ENCODE measurements at regions not wholly inside any gene's neighbourhood (a gene's known extent, or its start where the extent isn't known, plus 50 kb on each side); places are given as distances from the start of the nearest gene placed in this dataset.
A peak's percentile ranks its signal among the peaks of the same experiment; 100 is the strongest.

DNA sequence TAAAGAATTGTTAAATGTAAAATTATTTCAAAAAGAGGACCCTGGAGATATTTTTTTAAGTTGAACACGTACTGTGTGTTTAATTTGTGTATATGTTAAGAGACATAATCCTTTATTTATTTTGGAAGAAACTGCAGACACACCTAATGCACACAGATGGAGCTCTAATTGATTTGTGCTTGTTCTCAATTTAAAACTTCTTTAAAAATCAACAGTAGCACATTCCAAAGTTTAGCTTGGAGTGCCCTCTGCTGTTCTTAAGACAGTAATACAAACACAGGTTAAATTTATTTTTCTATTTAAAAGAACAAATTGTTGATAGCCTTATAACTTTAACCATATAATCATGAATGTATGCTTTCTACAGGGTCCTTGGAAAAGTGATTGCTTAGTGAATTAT lies 277.6 kb upstream of the ADAMTS16 start:
- DNase-seq = peak in 2 of 56 donors; percentile 1 to 15

- DNase-seq = no peak
Measured at GRCh38 chr5:4866131-4866659, 273.9 kb upstream of the ADAMTS16 start.

GRCh38 chr5:4866817-4867216 lies 273.3 kb upstream of the ADAMTS16 start:
- DNase-seq = no peak

DNA sequence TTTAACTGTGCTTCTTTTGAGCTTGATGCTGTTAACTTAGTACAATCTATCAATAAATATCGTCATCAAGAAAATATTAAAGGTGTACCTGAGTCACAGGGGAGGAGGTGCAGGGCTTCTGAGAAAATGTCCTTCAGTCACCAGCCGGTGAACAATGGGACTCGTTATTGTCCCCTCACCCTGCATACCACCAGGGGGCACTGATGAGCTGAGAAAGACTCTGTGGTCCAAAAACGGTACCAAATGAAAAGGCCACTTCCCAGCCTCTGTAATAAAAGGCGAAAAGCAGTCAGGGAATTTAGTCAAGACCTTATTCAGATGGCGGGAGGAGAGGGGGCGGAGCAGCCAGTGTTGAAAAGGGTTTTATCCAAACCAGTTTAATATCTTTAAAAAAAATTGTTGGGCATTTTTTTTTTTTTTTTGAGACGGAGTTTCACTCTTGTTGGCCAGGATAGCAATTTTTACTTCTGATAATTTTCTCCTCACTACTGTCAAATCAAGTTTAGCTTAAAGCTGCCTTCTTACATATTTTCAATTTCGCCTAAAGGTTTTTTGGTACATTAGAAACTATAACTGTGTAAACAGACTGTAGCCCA lies 271.9 kb upstream of the ADAMTS16 start:
- DNase-seq = peak in 34 of 56 donors; percentile 2 to 84 (median 30)

GRCh38 chr5:4873652-4874051 lies 266.5 kb upstream of the ADAMTS16 start:
- no peak for DNase-seq

DNA sequence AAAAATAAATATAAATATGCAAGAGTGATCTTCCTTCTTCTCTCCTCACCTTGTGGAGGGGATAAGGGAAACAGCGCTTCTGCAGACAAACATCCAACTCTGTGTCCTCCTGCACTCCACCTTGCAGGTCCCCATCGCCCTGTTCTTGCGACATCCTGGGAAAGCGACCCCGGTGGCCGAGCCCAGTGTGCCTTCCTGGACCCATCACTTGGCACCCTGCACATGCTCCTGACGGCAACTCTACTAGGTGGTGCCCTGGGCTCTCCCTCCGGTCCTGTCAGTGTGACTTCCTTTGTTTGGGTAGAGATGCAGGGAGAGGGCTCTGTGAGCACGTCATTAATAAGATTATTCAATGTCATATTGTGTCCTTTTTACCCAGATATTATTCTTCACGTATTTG lies 266.0 kb upstream of the ADAMTS16 start:
- DNase-seq = no peak

DNA sequence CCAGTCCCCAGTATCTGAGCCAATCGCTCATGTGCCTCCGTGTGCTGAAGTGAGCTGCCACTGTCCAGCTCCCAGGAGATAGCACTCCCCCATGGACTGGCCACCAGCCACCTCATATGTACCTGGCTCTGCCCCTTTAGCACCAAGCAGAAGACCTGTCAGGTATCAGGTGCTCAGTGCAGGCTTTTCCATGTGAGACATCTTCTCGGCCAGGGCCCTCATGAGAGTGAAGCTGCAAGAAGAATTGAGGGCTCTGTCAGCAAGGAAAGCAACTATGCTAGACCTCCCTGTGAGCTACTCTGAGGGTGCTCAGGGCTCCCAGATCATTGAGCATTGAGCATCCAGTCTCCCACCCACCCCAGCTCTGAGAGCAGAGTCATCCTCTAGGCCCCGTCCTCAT lies 264.2 kb upstream of the ADAMTS16 start:
- no peak for DNase-seq

GRCh38 chr5:4876804-4877203 lies 263.3 kb upstream of the ADAMTS16 start:
- DNase-seq = no peak

DNA sequence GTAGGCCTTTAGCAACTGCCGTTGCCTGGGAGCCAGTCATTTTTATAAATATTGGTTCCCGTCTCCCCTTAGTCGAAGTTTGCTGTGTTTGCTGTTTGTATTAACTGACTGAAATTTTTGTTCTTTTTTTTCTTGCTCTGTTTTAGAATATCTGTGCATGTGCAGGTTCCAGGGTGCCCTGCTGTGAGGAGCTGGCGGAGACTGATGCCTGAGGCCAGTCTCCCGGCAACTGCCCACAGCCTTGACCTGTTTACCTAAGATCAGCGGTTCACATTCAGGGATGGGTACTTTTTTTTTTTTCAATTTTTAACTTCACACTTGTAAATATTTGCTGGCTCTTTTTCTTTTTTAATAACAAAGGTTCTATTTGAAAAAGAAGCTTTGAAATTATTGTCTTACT lies 262.6 kb upstream of the ADAMTS16 start:
- DNase-seq = no peak

DNA sequence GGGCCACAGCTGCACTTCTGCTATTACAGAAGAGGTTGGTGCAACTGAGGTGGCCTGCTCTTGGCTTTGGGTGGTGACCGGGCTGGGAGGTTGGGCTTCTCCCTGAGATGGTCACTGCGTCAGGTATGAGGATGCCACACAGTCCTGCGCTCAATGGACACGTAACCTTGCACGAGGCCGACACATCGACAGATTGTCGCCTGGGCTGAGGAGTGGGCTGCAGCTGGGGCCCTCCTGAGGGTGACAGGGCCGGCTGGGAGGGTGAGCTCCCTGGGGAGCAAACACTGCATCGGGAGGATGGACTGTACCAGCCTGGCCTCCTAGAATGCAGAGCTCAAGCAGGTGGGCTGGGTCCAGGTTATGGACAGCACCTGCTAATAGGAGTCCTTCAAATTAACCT lies 261.1 kb upstream of the ADAMTS16 start:
- no peak for DNase-seq

DNA sequence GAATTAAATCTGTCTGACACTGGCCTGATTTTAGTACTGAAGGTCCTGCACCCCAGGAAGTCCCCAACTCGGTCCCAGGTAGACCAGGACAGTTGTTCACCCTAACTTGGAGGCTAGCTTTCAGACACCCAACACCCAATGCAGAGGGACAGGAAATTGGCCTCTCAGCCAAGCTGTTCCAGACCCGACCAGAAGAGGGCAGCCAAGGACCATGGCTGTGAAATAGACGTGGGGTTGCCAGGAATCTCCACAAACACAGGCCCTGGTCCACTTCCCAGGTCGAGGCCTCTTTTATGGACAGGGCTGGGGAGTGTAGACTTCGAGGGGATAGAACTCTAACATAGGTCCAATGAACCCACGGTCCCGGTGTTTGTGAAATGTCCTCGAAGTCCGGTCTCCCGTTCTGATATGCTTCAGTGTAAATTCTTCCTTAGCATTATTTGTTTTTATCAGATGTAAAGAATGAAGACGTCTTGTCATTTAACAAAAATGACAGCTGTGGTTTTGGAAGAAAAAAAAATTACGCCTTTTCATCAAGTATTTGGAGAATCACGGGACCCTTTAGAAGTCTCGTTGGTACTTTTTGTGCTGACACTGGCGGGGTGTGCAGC lies 260.3 kb upstream of the ADAMTS16 start:
- DNase-seq = peak in 54 of 56 donors; percentile 1 to 92 (median 60)

DNA sequence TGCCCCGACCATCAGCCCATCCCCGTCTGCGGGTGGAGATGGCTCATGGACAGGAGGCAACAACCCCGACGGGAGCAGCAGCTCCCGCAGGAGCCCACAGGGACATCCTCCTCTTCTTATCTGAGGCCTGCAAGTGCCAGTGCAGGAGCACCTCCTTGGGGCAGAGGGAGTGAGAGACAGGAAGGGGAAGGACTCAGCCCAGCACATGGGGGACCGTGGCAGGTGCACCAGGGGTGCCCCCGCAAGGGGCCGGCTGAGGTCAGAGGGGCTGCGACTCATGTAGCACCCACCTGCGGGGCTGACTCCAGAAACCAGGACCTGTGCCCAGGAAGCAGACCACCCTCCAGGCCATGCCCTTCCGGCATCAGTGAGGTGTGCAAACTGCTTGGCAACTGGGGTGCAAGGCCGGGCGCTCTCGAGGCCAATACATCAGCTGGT lies 259.8 kb upstream of the ADAMTS16 start:
- DNase-seq = no peak

GRCh38 chr5:4881366-4882002 lies 258.6 kb upstream of the ADAMTS16 start:
- DNase-seq = no peak

DNA sequence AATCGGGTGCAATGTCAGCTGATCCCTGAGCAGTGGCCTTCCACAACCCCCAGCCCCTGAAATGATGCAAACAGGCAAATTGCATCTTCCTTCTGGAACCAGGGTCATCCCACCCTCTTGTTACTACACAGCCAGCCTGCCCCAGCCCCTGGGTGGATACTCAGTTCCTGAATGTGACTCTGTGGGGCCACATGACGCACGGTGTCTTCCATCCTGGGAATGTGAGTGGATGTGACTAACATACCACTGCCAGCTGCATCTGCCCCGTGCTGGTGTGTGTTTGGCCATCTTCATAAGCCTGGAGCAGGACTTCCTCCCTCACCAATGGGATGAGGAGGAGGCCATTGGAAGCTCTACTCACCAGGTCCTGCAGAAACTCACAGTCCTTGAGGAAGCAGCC lies 257.9 kb upstream of the ADAMTS16 start:
- no peak for DNase-seq

DNA sequence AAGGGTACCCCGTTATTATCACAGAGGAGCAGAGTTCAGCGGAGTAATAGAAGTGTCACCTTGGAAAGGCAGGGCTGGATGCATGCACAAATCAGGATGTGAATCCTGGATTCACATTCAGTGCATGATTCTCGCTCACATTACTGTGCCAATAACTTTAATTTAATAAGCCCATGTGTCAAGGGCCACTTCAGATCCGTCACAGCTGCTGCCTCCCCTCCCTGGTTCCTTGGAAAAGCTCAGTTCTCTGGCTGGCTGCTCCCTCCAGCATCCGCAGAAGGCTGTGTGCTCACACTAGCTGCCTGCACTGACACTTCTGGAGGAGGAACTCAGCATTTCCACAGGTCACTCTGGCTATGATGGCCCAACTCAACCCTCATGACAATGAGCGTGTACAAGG lies 256.8 kb upstream of the ADAMTS16 start:
- DNase-seq = no peak

DNA sequence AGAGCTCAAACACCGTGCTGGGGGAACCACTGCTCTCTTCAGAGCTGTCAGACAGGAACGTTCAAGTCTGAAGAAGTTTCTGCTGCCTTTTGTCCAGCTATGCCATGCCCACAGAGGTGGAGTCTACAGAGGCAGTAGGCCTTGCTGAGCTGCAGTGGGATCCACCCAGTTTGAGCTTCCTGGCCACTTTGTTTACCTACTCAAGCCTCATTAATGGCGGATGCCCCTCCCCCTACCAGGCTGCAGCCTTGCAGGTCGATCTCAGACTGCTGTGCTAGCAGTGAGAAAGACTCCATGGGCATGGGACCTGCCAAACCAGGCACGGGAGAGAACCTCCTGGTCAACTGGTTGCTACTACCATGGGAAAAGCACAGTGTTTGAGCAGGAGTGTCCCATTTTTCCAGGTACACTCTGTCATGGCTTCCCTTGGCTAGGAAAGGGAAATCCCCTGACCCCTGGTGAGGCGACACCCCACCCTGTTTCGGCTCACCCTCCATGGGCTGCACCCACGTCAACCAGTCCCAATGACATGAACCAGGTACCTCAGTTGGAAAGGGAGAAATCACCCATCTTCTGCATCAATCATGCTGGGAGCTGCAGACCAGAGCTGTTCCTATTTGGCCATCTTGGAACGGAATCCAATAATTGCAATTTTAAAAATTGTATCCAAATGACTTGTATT lies 246.9 kb upstream of the ADAMTS16 start:
- DNase-seq = no peak

DNA sequence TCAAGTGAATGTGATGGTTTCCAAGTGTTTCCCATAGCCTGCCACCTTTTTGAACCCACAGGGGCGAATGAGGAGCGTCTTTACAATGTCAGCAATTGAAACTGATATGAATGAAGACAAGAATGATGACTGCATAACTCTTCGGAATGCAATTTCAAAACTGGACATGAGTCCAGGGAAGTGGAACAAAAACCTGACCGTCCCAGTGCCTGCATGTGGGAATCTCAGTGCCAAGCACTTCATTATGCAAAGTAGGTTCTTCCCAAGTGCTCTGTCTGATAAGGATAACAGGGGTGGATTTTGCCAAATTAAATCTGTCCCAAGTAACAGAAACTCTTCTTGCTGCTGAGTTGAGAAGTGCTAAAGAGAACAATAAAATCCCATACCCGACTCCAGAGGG lies 243.8 kb upstream of the ADAMTS16 start:
- DNase-seq = no peak

DNA sequence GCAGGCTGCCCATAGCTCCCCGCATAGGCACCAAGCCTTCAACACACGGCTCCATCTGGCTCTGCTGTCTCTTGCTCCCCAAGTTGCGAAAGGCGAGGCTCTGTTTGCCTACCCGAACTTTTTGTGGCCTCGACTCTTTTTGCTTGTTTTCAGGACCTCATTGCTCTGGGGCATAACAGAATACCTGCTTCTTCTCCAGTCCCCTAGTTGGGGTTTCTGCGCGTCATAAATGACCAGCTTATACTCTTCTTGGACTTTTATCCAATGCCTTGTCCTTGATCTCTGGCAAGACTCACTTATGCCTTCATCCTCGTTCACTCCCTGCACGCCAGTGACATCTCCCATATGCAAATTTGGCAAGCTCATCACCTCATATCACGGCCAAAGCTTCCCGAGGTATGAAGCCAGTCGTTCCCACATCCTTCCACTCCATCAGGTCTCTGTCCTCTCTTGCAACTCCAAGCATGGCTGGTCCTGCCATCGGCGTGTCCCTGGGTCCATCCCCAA lies 238.8 kb upstream of the ADAMTS16 start:
- DNase-seq = no peak

DNA sequence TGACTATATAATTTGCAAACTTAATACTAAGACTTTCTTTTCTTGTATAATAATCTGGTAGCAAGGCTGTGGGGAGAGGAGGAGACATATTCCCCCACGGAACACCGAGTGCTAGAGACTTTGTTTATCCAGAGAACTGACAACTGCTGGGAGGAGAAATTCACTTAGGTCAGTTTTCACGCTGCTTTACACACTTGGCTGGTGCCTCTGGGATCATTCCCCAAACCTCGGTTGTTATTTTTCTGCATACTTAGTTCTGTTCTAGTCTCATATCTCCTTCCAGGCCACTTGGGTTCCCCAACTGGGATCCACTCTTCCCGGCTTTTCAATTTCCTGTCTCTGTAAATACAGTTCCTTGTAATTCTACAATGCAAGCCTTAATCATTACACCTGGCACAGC lies 238.2 kb upstream of the ADAMTS16 start:
- DNase-seq = no peak

- peak in 11 of 56 donors; percentile 4 to 40 (median 17) for DNase-seq
Measured at GRCh38 chr5:4905674-4906520, 234.2 kb upstream of the ADAMTS16 start.

DNA sequence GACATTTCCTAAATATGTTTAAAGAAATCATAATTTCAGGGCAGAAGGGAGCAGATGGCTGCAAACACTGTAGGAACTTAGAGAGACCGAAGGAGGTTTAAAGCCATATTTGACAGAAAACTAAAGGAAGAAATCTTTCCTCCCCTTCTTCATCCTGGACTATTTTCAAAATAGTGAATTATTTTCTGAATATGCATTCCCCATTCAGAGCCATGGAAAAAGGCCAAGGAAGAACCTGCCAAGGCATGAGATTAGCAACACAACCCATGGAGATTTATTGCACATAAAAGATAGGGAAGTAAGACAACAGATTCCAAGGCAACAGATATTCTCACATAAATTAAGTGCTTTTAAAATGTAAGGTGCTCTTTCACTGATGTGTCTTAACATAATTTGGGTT lies 233.3 kb upstream of the ADAMTS16 start:
- DNase-seq = peak in 1 of 56 donors; percentile 1
